ENCODE measurements at regions not wholly inside any gene's neighbourhood (a gene's known extent, or its start where the extent isn't known, plus 50 kb on each side); places are given as distances from the start of the nearest gene placed in this dataset.
"Not testable (repeated sequence)": the region's sequence is repeated elsewhere in the genome, so short reads cannot be mapped to it uniquely, and the experiment has no call there.

DNA sequence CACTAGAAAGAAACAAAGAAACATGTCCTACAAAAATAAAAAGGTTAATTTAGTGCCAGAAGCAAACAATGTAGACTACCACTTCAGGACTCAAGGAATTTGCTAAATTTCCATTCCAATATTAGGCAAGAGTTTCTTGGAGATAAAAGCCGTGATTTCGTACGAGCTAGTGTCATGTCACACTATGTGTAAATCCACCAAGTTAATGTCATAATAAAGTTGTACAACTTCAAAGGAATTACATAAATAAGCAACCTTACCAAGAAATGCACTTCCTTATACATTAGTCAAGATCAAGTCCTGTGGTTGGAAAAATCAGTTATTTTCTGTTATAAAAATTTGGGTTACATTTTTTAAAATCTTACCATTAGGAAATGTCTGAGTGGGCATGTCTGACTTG lies 1222.8 kb downstream of the GALC start:
- no peak overlapping the region for H3K4me3 Mint-ChIP-seq
- H3K9me3 Mint-ChIP-seq, result peaks cover 5% of the 10 kb centered on the region
- H3K27me3 Mint-ChIP-seq, result no peaks in the 10 kb centered on the region
- POLR2A ChIA-PET, result no interaction called here
- H3K4me1 Mint-ChIP-seq, result no peaks in the 10 kb centered on the region
- H3K36me3 Mint-ChIP-seq, result no peaks in the 10 kb centered on the region
- DNase-seq, result no peak
- ATAC-seq (ENCODE audit: low read depth), result no peak
- no peak overlapping the region for H3K27ac Mint-ChIP-seq

DNA sequence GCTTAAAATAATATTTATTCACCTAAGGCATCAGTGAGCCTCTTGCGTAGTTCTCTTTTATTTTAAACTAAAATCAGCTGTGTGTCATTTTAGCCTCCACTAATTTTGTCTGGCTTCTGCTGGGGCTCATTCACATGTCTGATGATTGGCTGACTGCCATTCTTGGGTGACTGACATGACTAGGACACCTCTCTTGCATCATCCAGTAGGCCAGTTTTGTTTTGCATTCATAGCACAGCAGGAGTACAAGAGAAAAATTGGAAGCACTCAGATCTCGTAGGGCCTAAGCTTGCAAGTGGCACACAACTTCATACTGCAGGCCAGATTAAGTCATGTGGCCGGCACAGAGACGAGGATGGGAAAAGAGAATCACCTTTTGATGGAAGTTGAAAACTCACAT lies 1226.5 kb downstream of the GALC start:
- H3K27ac Mint-ChIP-seq, result no peak overlapping the region
- no peaks in the 10 kb centered on the region for H3K27me3 Mint-ChIP-seq
- POLR2A ChIA-PET, result no interaction called here
- DNase-seq (no peak), ATAC-seq (ENCODE audit: low read depth) (no peak)
- no peaks in the 10 kb centered on the region for H3K4me1 Mint-ChIP-seq
- H3K36me3 Mint-ChIP-seq, result no peaks in the 10 kb centered on the region
- H3K9me3 Mint-ChIP-seq, result peaks cover 2% of the 10 kb centered on the region
- no peak overlapping the region for H3K4me3 Mint-ChIP-seq

- DNase-seq (no peak), ATAC-seq (ENCODE audit: low read depth) (no peak)
- Mint-ChIP-seq H3K4me3 (no peak overlapping the region), H3K9me3 (peaks cover 2% of the 10 kb centered on the region), H3K27me3 (no peaks in the 10 kb centered on the region), H3K36me3 (no peaks in the 10 kb centered on the region), H3K27ac (no peak overlapping the region), H3K4me1 (no peaks in the 10 kb centered on the region)
- POLR2A ChIA-PET, result no interaction called here
These were observed 1231.4 kb downstream of the GALC start for GRCh38 chr14:86761611-86762010.

- no peak overlapping the region for H3K4me3 Mint-ChIP-seq
- H3K9me3 Mint-ChIP-seq, result peaks cover 9% of the 10 kb centered on the region
- no peaks in the 10 kb centered on the region for H3K27me3 Mint-ChIP-seq
- no peaks in the 10 kb centered on the region for H3K36me3 Mint-ChIP-seq
- DNase-seq (no peak), ATAC-seq (ENCODE audit: low read depth) (no peak)
- H3K27ac Mint-ChIP-seq, result no peak overlapping the region
- no peaks in the 10 kb centered on the region for H3K4me1 Mint-ChIP-seq
- POLR2A ChIA-PET, result no interaction called here
These were observed 1226.7 kb downstream of the FLRT2 start for GRCh38 chr14:86756521-86757190.

- H3K27ac Mint-ChIP-seq, result not testable (repeated sequence)
These were observed 1220.5 kb downstream of the FLRT2 start for GRCh38 chr14:86750488-86750887.

GRCh38 chr14:86739761-86740160 lies 1209.8 kb downstream of the FLRT2 start:
- Mint-ChIP-seq H3K36me3 (no peaks in the 10 kb centered on the region), H3K4me1 (no peaks in the 10 kb centered on the region), H3K9me3 (peaks cover 2% of the 10 kb centered on the region), H3K27me3 (no peaks in the 10 kb centered on the region), H3K27ac (no peak overlapping the region), H3K4me3 (no peak overlapping the region)
- ATAC-seq (ENCODE audit: low read depth), result no peak
- no peak for DNase-seq
- POLR2A ChIA-PET, result no interaction called here

More at GRCh38 chr14:86750488-86750887, 1220.5 kb downstream of the FLRT2 start:
- POLR2A ChIA-PET; H3K4me1 Mint-ChIP-seq; DNase-seq; H3K27me3 Mint-ChIP-seq; H3K4me3 Mint-ChIP-seq; H3K36me3 Mint-ChIP-seq; ATAC-seq (ENCODE audit: low read depth): not testable (repeated sequence)
- peaks cover 24% of the 10 kb centered on the region for H3K9me3 Mint-ChIP-seq

DNA sequence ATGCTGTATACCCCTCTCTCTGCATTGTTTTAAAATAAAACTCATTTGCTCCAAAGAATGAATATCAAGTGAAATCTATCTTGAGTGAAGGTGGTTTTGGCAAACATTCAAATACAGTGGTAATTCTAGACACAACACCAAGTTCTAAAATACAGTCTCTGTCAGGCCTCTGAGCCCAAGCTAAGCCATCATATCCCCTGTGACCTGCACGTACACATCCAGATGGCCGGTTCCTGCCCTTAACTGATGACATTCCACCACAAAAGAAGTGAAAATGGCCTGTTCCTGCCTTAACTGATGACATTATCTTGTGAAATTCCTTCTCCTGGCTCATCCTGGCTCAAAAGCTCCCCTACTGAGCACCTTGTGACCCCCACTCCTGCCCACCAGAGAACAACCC lies 1201.5 kb downstream of the FLRT2 start:
- H3K27ac Mint-ChIP-seq; POLR2A ChIA-PET; ATAC-seq (ENCODE audit: low read depth); DNase-seq; H3K4me1 Mint-ChIP-seq; H3K4me3 Mint-ChIP-seq; H3K9me3 Mint-ChIP-seq; H3K27me3 Mint-ChIP-seq; H3K36me3 Mint-ChIP-seq: not testable (repeated sequence)

DNA sequence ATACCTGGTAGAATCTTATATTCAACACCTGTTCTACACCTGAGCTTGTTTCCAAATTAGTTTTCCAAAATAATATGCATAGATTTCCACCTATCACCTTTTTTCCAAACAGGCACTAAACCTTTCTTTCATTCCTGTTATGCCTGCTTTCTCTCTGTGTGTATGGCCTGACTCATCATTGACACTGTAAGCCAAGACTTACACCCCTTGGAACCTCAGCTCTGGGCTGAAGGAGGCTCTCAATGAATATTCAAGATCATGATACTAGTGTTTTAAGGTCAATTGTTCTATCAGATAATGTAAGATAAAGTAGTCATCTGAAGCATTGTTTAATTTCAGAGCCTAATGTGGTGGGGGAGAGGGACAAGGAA lies 1193.3 kb downstream of the FLRT2 start:
- H3K9me3 Mint-ChIP-seq, result no peaks in the 10 kb centered on the region
- H3K36me3 Mint-ChIP-seq, result no peaks in the 10 kb centered on the region
- H3K4me3 Mint-ChIP-seq, result no peak overlapping the region

DNA sequence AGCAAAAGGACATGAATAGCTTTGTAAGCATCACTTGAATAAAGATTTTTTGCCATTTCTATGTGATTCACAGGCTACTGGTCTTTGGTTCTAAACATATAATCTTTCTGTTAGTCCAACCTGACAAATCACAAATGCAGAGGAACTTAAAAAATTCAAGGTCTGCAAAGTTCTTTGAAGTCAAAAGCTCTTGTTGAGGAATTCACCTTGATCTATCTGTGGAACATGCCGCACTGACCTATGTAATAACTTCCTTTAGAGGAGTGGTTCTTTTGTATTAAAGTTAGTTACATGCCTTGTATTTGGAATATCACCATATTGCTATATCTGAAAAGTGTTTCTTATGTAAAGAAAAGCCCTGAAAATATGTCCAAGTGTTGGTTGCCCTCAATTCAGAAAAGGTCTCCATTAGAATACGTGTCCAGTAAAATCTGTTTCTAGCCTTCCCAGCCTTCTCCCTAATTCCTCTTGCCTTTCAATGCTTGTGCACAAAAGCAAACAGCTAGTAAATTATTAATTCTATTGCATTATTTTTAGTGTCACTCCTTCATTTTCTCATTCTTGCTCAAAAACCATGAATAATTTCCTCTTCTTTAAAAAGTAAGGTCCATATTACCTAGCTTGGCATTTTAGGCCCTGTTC lies 1192.8 kb downstream of the FLRT2 start:
- Mint-ChIP-seq H3K4me1 (no peaks in the 10 kb centered on the region), H3K27me3 (no peaks in the 10 kb centered on the region), H3K4me3 (no peak overlapping the region), H3K36me3 (no peaks in the 10 kb centered on the region), H3K9me3 (no peaks in the 10 kb centered on the region), H3K27ac (no peak overlapping the region)
- POLR2A ChIA-PET, result no interaction called here
- DNase-seq (no peak), ATAC-seq (ENCODE audit: low read depth) (no peak)

More for the DNA sequence above, 1193.3 kb downstream of the FLRT2 start:
- H3K27me3 Mint-ChIP-seq, result no peaks in the 10 kb centered on the region
- no peak overlapping the region for H3K27ac Mint-ChIP-seq
- no peak for DNase-seq
- no peaks in the 10 kb centered on the region for H3K4me1 Mint-ChIP-seq
- no peak for ATAC-seq (ENCODE audit: low read depth)
- POLR2A ChIA-PET, result no interaction called here

DNA sequence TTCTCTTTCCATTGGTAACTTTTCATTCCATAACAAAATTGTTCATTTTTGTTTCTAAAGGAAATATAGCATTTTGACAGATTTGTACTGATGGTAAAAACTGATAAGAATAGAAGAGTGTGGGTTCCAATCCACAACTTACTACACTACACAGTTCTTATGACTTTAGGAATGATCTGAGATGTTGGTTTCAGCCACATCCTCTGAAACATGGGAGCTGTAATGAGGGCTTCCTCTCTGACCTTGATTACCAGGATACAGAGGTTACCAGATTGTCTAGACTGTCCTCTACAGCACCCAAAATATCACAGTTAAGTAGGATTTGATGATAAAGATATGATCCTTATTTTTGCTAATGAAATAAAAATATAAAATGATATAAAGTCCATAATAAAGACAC lies 1184.6 kb downstream of the FLRT2 start:
- ATAC-seq (ENCODE audit: low read depth) (no peak), DNase-seq (no peak)
- peaks cover 3% of the 10 kb centered on the region for H3K9me3 Mint-ChIP-seq
- POLR2A ChIA-PET, result no interaction called here
- H3K27me3 Mint-ChIP-seq, result no peaks in the 10 kb centered on the region
- no peak overlapping the region for H3K27ac Mint-ChIP-seq
- no peaks in the 10 kb centered on the region for H3K36me3 Mint-ChIP-seq
- no peak overlapping the region for H3K4me3 Mint-ChIP-seq
- H3K4me1 Mint-ChIP-seq, result no peaks in the 10 kb centered on the region

GRCh38 chr14:86714153-86714552 lies 1184.2 kb downstream of the FLRT2 start:
- H3K27me3 Mint-ChIP-seq, result no peaks in the 10 kb centered on the region
- H3K36me3 Mint-ChIP-seq, result no peaks in the 10 kb centered on the region
- ATAC-seq (ENCODE audit: low read depth), result no peak
- no peak for DNase-seq
- H3K27ac Mint-ChIP-seq, result no peak overlapping the region
- no peak overlapping the region for H3K4me3 Mint-ChIP-seq
- H3K4me1 Mint-ChIP-seq, result no peaks in the 10 kb centered on the region
- peaks cover 3% of the 10 kb centered on the region for H3K9me3 Mint-ChIP-seq
- POLR2A ChIA-PET, result no interaction called here

DNA sequence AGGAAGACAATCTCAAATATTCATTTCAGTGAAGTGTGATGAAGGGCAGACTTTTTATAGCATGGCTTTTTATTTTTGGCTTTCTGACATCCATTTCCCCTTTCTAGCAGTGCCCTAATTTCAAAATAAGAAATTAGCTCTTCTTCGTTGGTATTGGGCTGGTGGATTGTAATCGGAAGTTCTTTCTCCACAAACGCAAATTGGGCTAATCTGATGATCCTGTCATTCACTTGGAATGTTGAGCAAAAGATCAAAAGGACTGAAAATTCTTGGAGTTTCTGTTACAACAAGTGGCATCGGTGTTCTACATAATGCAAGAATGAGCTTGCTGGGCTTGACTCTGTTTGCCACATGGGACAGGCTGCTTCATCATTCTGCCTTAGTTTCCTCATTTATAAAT lies 1182.8 kb downstream of the FLRT2 start:
- Mint-ChIP-seq H3K4me3 (no peak overlapping the region), H3K36me3 (no peaks in the 10 kb centered on the region), H3K27me3 (no peaks in the 10 kb centered on the region), H3K27ac (no peak overlapping the region), H3K9me3 (peaks cover 3% of the 10 kb centered on the region), H3K4me1 (no peaks in the 10 kb centered on the region)
- ATAC-seq (ENCODE audit: low read depth) (no peak), DNase-seq (no peak)
- POLR2A ChIA-PET, result no interaction called here

GRCh38 chr14:86712176-86712575 lies 1182.2 kb downstream of the FLRT2 start:
- Mint-ChIP-seq H3K4me1 (no peaks in the 10 kb centered on the region), H3K36me3 (no peaks in the 10 kb centered on the region), H3K27me3 (no peaks in the 10 kb centered on the region), H3K27ac (no peak overlapping the region), H3K9me3 (peaks cover 3% of the 10 kb centered on the region), H3K4me3 (no peak overlapping the region)
- ATAC-seq (ENCODE audit: low read depth) (no peak), DNase-seq (no peak)
- POLR2A ChIA-PET, result no interaction called here

- POLR2A ChIA-PET, result no interaction called here
- ATAC-seq (ENCODE audit: low read depth), result no peak
- peaks cover 10% of the 10 kb centered on the region for H3K9me3 Mint-ChIP-seq
These were observed 1178.9 kb downstream of the FLRT2 start for GRCh38 chr14:86708846-86709339.

More at GRCh38 chr14:86708846-86709339, 1178.9 kb downstream of the FLRT2 start:
- Mint-ChIP-seq H3K36me3 (no peaks in the 10 kb centered on the region), H3K27ac (no peak overlapping the region), H3K4me1 (no peaks in the 10 kb centered on the region), H3K27me3 (no peaks in the 10 kb centered on the region), H3K4me3 (no peak overlapping the region)
- DNase-seq, result no peak
